T-helper 2 cell (primary cell): ENCODE measurements at regions not wholly inside any gene's neighbourhood (a gene's known extent, or its start where the extent isn't known, plus 50 kb on each side); places are given as distances from the start of the nearest gene placed in this dataset.

ENCODE experiments used
- DNase-seq, 5 experiments: peaks; one replicate each; pipeline versions ENCODE4 v3.0.0 to v3.0.0-alpha.2; 2012 to 2022

DNA sequence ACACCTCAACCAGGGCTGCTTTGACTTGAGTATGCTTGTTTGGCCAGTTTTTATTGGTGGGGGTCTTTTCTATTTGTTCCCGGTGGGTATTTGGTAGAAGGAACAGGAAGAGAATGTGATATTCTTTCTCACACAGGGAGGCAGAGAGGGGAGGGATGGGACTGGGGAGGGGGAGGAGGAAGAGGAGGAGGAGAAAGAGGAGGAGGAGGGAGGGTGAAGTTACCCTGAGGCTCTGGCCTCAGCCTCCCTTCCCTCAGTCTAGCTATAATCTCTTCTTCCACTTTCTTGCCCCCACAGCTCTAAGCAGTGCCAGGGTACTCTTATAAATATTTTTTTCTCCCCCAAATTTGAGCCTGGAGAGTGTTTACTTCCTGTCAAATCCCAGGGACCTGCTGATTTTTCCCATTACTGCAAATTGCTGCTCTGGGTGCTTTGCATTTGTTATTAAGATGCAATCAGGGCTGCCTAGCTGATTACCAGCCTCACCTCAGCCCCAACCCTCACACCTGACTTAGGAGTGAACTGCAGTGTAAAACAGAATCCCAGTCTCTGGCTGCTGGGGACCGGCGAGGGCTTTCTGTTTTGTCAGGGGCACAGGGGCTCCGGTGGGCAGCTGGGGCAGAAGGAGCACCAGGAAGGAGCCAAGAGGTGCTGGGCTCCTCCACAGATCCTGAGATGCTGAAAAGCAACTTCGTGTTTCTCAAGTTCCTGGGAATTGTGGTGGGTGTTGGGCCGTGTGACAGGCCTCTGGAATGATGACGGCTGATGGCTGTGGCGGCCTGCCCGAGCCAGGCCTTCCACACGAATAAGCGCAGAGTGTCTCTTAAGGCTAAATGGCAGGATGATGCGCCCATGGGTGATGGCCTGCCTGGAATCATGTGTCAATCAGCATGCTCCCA lies 141.4 kb downstream of the CD83 start:
- DNase-seq, result no peak

- no peak for DNase-seq
These were observed 142.1 kb downstream of the CD83 start for GRCh38 chr6:14259594-14260152.

DNA sequence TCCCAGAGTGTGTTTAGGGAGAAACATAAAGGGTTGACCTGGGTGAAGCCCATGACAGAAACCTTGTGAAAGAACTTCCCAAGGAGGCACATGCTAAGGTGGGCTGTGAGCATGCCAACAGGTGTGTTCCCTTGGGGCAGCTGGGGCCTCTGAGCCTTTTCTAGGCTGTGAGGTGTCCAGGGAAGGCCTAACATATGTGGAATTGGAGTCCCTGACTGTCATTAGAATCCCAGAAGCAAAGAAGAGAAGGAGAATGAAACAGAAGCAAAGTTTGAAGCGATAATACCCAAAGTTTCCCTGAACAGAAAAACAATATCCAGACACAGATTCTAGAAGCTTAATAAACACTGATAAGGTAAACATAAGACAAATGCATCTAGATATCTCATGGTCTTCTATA lies 143.3 kb downstream of the CD83 start:
- DNase-seq, result no peak

DNA sequence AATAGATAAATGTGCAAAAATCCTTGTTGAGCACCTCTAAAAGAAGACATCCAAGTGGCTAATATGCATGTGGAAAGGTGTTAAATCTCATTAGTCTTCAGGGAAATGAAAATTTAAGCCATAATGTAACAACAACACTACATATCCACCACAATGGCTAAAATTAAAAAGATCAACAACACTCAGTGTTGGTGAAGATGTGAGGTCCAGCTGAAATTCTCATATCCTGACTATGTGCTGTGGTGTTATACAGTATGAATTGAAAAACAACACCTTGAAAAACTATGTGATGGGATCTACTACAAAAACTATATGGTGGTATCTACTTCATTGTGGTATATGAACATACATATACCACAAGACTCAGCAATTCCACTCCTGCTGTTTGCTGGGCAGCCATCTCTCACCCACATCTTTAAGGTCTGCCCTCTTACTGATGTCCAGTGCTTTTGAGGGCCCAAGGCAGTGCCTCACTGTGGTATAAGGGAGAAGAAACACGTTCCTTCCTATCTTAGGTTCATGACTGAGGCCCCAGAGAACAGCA lies 146.4 kb downstream of the CD83 start:
- DNase-seq, result no peak

DNA sequence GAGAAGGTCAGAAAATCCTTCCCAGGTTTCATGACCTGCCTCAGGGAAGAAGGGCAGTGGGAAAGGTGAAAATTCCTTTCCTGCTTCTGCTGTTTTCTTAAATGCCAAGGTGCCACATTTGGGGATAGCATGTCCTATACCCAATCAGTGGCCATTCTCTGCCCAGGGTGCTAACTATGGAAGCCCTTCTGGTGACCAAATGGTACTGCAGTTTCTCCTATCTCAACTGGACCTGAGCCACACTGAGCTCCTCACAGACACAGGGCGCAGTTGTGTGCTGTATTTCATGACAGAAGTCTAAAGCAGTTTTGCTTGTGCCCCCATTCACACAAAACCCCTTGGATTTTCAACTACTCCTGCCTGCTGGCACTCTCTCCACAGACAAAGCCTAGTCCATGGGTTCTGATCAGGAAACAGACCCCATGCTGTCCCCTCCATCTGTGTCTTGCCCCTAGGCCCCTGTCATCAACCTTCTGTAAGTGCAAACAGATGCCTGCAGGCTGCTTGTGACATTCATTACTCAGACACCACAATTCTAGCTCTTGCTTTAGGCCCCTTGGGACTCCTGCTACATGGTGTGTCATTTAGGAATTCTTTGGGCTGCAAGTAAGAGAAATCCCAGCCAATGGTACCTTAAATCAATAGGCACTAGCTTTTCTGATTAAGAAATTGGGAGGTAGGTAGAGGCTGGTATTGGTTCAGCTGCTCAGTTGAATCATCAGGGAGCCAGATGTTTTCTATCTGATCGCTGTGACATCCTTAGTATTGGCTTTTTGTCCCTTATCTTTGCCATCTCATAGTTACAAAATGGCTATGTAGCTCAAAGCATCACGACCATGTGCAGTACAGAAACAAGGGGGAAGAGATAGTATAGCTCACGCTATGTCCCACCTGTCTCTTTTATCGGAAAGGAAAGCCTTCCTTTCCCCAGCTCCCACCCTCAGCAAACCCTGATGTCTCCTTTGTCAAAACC lies 147.8 kb downstream of the CD83 start:
- no peak for DNase-seq

DNA sequence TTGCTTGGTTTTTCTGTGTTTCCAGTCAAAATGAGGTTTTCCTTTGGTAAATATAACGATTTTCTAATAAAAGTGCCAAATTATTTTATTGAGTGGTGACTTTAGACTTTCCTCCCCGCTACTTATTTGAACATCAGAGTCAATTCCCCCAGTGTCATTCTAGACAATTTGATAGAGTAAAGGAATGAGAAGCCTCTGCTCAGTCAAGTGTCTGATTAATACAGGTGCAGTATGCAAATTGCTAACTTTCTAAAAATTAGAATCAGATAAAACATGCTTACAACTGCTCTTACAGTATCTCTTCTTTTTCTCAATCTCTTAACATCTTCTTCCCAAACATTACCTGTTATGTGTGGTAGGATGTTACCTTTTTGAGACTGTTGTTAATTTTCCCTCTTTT lies 148.7 kb downstream of the CD83 start:
- no peak for DNase-seq

DNA sequence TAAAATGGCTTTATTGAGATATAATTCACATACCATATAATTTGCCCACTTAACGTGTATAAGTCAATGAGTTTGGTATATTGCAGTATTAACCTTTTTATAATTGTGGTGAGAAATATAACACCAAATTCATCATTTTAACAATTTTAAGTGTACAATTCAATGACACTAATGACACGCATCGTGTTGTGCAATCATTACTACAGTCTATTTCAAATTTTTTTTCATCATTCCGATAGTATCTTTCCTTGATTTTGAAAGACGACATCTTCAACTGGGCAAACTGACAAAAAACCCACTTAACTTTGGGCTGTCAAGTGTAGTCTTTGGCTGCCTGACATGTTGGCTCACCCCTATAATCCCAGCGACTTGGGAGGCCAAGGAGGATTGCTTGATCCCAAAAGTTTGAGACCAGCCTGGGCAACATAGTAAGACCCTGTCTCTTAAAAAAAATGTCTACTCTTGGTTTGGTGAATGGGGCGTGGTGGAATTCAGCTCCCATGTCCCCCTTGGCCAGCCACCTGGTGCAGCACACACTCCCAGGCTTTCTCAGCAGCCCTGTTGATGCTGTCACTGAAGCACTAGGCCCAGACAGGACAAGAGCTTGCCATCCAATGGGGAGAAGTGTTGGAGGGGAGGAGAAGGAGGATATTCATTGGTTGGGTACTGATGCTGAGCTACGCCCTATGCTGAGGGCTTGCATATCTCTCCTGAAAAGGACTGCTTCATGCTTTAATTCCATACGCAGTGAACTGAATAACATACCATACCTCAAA lies 150.5 kb downstream of the CD83 start:
- no peak for DNase-seq

- no peak for DNase-seq
These were observed 151.9 kb downstream of the CD83 start for GRCh38 chr6:14269436-14269835.

DNA sequence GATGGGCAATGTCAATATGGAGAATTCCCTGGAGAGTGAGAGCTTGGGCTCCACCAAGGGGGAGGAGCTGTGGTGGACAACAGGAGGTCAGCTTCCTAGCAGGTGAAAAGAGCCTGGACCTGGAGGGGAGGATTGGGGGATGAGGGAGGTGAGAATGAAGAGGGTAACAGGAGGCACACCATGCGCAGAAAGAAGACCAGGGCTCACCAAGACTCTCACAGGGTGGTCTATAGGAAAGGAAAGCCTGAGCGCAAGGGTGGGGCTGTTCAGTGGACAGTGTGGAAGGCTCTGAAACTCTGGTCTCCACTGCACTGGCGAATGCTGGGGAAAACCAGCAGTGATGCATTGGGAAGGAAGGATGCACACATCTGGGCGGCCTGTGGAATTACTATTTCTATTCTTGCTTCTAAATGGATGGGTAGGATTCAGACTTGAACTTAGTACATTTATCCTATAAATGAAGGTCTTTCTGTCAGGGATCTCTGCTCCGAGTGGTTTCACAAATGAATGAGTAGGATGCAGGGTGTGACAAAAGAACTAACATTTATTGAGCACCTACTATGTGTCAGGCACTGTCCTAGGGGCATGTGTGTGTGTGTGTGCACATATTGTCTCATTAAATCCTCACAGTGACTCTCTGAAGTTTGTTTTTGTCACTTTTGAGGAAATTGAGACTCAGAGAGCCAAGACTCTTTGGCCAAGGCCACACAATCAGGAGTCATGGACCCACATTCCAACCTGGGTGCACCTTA lies 152.7 kb downstream of the CD83 start:
- no peak for DNase-seq

DNA sequence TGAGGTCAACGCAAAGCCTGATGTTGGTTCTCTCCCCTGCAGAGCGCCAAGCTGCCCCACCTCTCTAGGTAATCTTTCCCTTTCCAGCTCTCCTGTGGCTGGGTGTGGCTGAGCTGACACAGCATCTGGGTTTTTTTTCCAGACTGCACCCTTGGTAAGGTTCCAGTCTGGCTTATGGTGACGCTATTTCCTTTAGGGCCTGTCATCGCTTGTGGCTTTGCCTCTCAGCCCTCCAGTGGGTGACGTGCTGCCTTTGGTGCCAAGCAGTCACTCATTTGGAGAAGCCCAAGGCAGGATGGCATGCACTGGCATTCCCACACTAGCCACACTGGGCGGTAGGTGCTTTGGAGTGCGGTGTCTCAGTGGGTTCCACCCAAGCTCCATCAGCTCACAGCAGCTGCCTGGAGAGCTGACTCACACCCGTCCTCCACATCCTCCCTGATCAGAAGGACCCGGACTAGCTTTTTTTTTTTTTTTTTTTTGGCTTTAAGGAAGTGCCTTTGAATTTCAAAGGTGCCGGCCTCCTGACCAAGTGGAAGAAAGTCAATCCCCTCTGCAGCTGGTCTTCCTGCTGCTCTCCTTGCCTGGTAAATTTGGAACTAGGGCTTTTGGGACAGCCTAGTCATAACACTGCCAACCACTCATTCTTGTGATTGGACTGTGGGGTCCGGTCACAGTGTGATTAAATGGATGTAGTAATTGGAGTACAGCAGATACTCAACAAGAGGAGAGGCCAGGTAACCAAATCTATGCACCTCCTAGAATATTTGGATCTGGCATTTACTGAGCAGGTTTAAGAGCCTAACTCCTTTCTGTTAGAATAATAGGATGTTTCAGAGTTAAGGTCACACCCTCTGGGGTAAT lies 153.6 kb downstream of the CD83 start:
- DNase-seq, result peak in 3 of 5 experiments; percentile 8 to 27 (median 13)

DNA sequence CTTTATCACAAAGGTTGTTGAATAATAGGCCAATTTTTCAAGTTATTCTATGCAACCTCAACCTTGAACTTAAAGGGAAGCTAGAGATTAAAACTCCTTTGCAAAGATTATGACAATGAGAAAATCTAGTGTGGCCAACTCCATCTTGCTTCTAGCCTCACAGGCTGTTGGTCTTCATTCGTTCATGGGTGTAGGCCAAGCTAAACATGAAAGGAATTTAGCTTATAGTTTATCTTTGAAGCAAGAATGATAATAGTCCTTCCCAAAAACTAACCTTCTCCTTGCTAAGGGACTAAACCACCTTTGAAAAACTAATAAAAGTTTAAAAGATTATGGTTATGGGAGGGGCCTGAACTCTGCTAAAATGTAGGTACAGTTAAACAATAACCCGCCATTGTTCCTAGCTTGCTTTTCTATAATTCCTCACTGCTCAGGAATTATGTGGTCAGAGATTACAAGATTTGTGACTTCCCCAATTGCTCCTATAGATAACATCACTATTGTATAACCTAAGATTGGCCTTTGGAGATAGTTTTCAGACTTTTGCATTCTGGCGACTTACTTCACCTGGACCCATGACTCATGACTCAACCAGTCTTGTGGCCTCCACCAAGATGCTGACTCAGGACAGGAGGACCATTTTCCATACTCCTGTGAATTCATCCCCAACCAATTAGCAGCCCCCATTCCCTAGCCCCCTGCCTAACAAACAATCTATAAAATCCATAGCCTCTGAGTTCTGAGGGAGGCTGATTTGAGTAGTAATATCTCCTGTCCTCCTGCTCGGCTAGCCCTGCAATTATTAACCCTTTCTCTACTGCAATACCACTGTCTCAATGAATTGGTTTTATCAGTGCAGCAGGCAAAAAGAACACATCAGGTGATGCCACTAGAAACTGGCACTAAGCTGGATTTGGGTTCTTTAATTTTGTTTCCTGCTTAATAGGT lies 154.5 kb downstream of the CD83 start:
- no peak for DNase-seq

DNA sequence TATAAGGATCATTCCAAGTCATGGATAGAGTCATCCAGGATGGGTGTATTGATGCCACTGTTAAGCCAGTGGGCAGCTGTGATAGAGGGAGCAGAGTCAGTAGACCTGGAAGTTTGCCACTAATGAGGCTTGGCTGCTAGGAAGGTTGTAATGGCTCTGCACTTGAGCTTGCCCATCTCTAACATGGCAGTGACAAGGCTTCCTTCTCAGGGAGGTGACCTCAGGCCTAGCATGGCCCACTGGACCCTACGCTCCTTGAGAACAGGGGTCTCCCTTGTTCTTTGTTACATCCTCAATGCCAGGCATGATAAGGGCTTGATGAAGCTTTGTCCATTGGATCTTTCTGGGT lies 155.1 kb downstream of the CD83 start:
- DNase-seq, result no peak

- no peak for DNase-seq
These were observed 155.6 kb downstream of the CD83 start for GRCh38 chr6:14273191-14273590.

DNA sequence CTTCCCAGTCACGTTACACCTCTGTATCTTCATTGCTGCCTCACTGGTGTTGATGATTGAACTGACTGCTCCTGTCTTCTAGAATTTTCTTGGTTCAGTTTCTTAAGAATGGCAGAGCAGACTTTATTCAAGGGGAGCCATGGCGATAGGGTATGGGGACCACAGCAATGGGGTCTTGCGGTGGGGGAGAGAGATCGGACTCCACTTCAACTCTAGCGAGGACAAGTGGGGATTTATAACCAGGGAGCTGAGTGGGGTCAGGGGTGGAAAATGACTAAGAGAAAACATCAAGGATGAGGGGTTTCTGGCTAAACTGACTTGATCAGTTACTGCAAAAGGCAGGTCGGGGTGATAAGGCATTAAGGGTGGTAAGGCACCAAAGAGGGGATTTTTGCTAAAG lies 156.4 kb downstream of the CD83 start:
- no peak for DNase-seq

- no peak for DNase-seq
These were observed 157.2 kb downstream of the CD83 start for GRCh38 chr6:14274546-14275492.

DNA sequence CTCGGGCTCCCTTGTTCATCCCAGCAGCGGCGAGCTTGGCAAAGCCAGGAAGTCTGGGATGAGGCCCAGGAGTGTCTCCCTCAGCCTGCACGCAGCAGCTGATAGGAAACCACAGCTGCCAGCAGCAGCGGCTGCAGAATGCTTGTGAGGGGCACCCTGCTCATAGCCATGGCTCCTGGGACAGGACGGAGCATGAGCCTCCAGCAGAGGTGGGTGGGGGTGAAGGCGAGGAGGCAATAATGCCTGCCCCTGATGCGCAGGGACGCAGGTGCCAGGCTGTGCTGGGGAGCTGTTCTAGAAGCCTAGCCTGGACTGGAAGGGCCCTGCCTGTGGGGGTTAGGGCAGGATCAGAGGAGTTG lies 157.9 kb downstream of the CD83 start:
- DNase-seq, result no peak

DNA sequence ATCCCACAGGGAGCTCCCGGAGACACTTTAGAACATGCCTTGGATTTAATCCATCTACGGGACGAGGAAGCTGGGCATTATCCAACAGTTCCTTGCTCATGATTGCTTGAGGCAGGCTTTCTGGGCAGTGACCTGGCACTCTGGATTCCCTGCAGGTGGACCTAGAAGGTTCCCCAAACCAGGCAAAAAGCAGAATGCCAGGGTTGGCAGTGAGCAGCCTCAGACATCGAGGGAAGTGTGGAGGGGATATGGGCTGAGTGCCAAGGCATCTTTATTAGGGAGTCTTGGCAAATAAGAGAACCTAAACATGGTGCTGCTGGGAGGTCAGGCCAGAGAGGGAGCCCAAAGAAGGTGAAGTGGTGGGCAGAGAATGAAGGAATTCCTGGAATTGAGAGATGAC lies 158.5 kb downstream of the CD83 start:
- no peak for DNase-seq
